GM23248 (cell line): ENCODE measurements at regions not wholly inside any gene's neighbourhood (a gene's known extent, or its start where the extent isn't known, plus 50 kb on each side); places are given as distances from the start of the nearest gene placed in this dataset.

Source experiments
- DNase-seq: peaks from one replicate; pipeline ENCODE4 v3.0.0-alpha.2; 2015
- H2AFZ ChIP-seq: fragments of 200-600 bp; sonication (generic); 2 replicates; pipeline ENCODE4 v1.6.1; 2016; ENCODE audit warnings: antibody characterized with exemption
- H3F3A ChIP-seq: fragments of 200-600 bp; sonication (generic); 2 replicates; pipeline ENCODE4 v1.6.1; 2016; ENCODE audit warnings: mild to moderate bottlenecking, antibody characterized with exemption, mixed run types; ENCODE audit not compliant: insufficient read depth
- H3K27ac ChIP-seq: fragments of 200-600 bp; sonication (generic); 2 replicates; pipeline ENCODE4 v1.5.1; 2016; ENCODE audit warnings: mild to moderate bottlenecking
- H3K27me3 ChIP-seq: fragments of 200-600 bp; sonication (generic); replicated peaks from 2 replicates; pipeline ENCODE4 v1.6.1; 2016; ENCODE audit warnings: mild to moderate bottlenecking; ENCODE audit not compliant: insufficient read depth
- H3K36me3 ChIP-seq: fragments of 200-600 bp; sonication (generic); 2 replicates; pipeline ENCODE4 v1.6.1; 2016; ENCODE audit warnings: low read depth, mild to moderate bottlenecking
- H3K4me1 ChIP-seq: fragments of 200-600 bp; sonication (generic); 2 replicates; pipeline ENCODE4 v1.6.1; 2016; ENCODE audit warnings: mild to moderate bottlenecking; ENCODE audit not compliant: insufficient read depth
- H3K4me2 ChIP-seq: fragments of 200-600 bp; sonication (generic); one replicate; pipeline ENCODE4 v1.6.1; 2016; ENCODE audit warnings: mild to moderate bottlenecking; ENCODE audit not compliant: unreplicated experiment
- H3K4me3 ChIP-seq: fragments of 200-600 bp; sonication (generic); 2 replicates; pipeline ENCODE4 v1.5.1; 2016; ENCODE audit warnings: mild to moderate bottlenecking
- H3K79me2 ChIP-seq: fragments of 200-600 bp; sonication (generic); 2 replicates; pipeline ENCODE4 v1.6.1; 2016; ENCODE audit warnings: mild to moderate bottlenecking; ENCODE audit not compliant: insufficient read depth
- H3K9ac ChIP-seq: fragments of 200-600 bp; sonication (generic); 2 replicates; pipeline ENCODE4 v1.6.1; 2016; ENCODE audit warnings: mild to moderate bottlenecking
- H3K9me2 ChIP-seq: fragments of 200-600 bp; sonication (generic); 2 replicates; pipeline ENCODE4 v1.6.1; 2016; ENCODE audit warnings: mixed run types, mild to moderate bottlenecking, moderate library complexity; ENCODE audit not compliant: insufficient read depth
- H3K9me3 ChIP-seq: fragments of 200-600 bp; sonication (generic); one replicate; pipeline ENCODE4 v1.6.1; 2017; ENCODE audit warnings: low read depth
- H4K20me1 ChIP-seq: fragments of 200-600 bp; sonication (generic); 2 replicates; pipeline ENCODE4 v1.6.0; 2016; ENCODE audit not compliant: insufficient read depth
- EZH2 ChIP-seq: fragments of 200-600 bp; sonication (generic); IDR thresholded peaks from 2 replicates; pipeline ENCODE4 v1.6.1; 2018; ENCODE audit warnings: antibody characterized with exemption, mild to moderate bottlenecking; ENCODE audit not compliant: insufficient read depth, poor library complexity, severe bottlenecking
- EZH2phosphoT487 ChIP-seq: fragments of 200-600 bp; sonication (generic); IDR thresholded peaks from 2 replicates; pipeline ENCODE4 v1.6.1; 2018; ENCODE audit warnings: antibody characterized with exemption, moderate library complexity, mild to moderate bottlenecking, low read depth; ENCODE audit not compliant: insufficient read depth
- WGBS, 2 experiments: methylation state at CpG; one replicate each; pipeline ENCODE4 v1.1.6; 2015 to 2017; ENCODE audit warnings: low lambda C conversion rate in 2 of 2, low coverage in 1 of 2; ENCODE audit errors: missing lambda C conversion rate in 2 of 2; 5-methylcytosine and 5-hydroxymethylcytosine counted together
- in situ Hi-C: fragments of 300-500 bp; cut with MboI; formaldehyde crosslinking; loops from 2 replicates; pipeline ENCODE4 v1.15.0; 2020

DNA sequence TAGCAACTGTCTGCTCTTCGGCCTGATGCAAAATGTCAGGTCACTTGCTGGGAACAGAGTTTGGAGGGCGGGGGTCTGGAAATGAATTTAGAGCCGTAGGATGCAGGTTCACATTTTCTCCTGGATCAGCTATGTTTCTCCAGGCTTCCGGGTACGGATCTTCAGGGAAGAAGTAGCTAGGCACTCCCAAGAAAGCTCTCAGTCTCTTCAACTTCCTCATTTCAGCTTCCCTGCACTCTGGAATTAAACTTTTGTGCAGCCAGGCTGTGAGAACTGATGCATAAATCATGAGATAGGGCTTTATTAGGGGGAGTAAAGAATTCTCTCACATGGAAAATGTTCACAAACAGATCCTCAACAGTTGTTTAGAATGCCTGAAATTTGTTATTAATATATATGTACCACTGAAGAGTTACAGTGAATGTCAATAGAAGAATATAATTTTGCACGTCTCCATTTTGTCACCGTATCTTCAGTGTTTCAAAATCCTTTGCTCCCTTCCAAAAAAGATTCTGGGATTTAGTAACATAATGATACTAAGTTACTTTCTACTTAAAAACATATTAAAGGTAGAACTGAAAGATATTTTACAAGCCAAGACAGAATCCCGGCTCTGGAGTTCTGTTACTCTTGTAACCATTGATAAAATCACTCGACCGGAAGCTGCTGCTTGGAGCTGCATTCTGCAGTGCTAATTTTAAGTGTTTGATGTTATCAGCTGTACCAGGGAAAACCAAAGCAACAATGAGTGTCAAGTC, 178.5 kb upstream of the P2RY1 start:
- H3K27ac ChIP-seq, result no peak overlapping the region
- no peak overlapping the region for H3K4me2 ChIP-seq

DNA sequence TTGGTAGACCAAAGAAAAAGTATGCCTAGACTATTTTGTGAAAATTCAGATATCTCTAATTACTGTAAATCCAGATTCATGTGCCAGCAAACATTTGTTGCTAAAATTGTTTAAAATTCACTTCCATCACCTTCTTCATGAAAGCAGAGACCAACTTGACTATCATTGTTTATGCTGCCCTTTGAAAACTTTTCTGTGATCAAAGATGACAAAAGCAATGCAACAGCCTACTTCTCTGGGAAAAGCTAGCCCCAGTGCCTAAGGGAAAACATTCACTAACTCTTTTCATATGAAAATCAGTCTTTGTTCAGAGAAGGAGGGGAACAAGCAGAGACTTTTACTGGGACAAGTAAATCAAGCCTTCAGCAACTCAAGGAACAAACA, 178.0 kb upstream of the P2RY1 start:
- H3K9ac ChIP-seq, result no peak overlapping the region
- no peaks in the 10 kb centered on the region for H3K9me2 ChIP-seq
- no peak overlapping the region for H2AFZ ChIP-seq
- no peaks in the 10 kb centered on the region for H3K36me3 ChIP-seq
- H3K9me3 ChIP-seq, result no peaks in the 10 kb centered on the region
- H4K20me1 ChIP-seq, result no peaks in the 10 kb centered on the region
- no peak for TF ChIP-seq EZH2
- no peak for TF ChIP-seq EZH2phosphoT487
- H3K4me1 ChIP-seq, result no peaks in the 10 kb centered on the region
- H3K27me3 ChIP-seq, result no peaks in the 10 kb centered on the region
- in situ Hi-C loops, result no loop called here
- H3K79me2 ChIP-seq, result no peaks in the 10 kb centered on the region
- H3K4me3 ChIP-seq, result no peak overlapping the region
- H3K27ac ChIP-seq, result no peak overlapping the region
- H3K4me2 ChIP-seq, result no peak overlapping the region
- DNase-seq, result no peak
- H3F3A ChIP-seq, result no peaks in the 10 kb centered on the region

More for the DNA sequence above, 178.5 kb upstream of the P2RY1 start:
- Histone ChIP-seq H3K9me3 (no peaks in the 10 kb centered on the region), H3K79me2 (no peaks in the 10 kb centered on the region), H4K20me1 (no peaks in the 10 kb centered on the region), H3K9me2 (no peaks in the 10 kb centered on the region), H3K27me3 (no peaks in the 10 kb centered on the region), H3K4me1 (no peaks in the 10 kb centered on the region), H3F3A (no peaks in the 10 kb centered on the region), H3K36me3 (no peaks in the 10 kb centered on the region), H2AFZ (no peak overlapping the region), H3K4me3 (no peak overlapping the region), H3K9ac (no peak overlapping the region)
- 65 to 66% methylated on average over 10 of the region's 10 CpGs for WGBS, 2 experiments
- TF ChIP-seq EZH2phosphoT487 (no peak), EZH2 (no peak)
- no peak for DNase-seq
- in situ Hi-C loops, result no loop called here

DNA sequence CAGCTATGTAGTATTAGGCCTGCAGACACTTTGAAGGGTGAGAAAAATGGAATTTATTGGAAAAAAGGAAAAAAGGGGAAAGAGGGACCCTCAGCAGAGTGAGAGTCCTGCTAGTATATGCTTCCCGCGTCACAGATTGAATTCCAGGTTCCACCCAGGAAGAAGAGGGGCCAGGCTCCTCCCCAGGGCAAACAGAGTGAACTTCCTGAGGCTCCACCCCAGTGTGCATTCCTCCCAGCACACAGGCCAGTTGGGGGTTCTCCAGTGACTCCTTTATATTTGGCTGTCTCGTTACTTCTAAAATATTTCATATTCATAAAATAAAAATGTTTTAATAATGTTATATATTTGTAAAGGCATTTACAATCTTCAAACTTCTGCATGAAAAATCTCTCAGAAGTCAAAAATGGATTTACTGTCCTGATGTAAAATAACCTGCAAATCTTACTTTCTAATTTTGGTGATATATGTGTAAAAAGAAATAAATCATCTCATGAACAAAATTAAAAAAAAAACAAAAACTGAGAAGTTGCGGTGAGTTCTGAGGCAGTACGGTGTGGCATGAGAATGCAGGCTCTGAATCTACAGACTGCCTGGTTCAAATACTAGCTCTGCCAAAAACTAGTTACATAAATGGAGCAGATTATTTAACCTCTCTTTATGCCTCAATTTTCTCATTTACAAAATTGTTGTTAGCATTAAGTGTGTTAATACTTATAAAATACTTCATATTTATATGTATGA, 175.8 kb upstream of the P2RY1 start:
- H4K20me1 ChIP-seq, result no peaks in the 10 kb centered on the region
- H3K36me3 ChIP-seq, result no peaks in the 10 kb centered on the region
- DNase-seq, result no peak
- WGBS, 2 experiments, result 49 to 52% methylated on average over 5 of the region's 5 CpGs
- no peaks in the 10 kb centered on the region for H3K79me2 ChIP-seq
- no peaks in the 10 kb centered on the region for H3K9me3 ChIP-seq
- no peaks in the 10 kb centered on the region for H3K4me1 ChIP-seq
- TF ChIP-seq EZH2 (no peak), EZH2phosphoT487 (no peak)
- no peak overlapping the region for H3K27ac ChIP-seq
- in situ Hi-C loops, result no loop called here
- H3K9ac ChIP-seq, result no peak overlapping the region
- H3K27me3 ChIP-seq, result no peaks in the 10 kb centered on the region
- no peaks in the 10 kb centered on the region for H3K9me2 ChIP-seq
- H3K4me2 ChIP-seq, result no peak overlapping the region
- no peak overlapping the region for H3K4me3 ChIP-seq
- no peaks in the 10 kb centered on the region for H3F3A ChIP-seq
- no peak overlapping the region for H2AFZ ChIP-seq

DNA sequence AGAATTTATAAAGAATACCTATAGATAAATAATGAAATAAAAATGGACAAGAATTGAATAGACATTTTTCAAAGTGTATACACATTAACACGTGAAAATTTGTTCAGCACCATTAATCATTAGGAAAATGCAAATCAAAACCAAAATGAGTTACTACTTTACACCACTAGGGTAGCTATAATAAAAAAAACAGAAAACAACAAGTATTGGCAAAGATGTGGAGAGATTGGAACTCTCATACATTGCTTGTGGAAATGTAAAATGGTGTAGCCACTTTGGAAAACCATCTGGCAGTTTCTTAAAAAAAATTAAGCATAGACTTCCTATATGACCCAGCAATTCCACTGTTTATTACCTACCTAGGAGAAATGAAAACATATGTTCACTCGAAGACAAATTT, 172.8 kb upstream of the P2RY1 start:
- no peaks in the 10 kb centered on the region for H3K4me1 ChIP-seq
- H3K9me2 ChIP-seq, result no peaks in the 10 kb centered on the region
- H3K27me3 ChIP-seq, result no peaks in the 10 kb centered on the region
- no peaks in the 10 kb centered on the region for H4K20me1 ChIP-seq
- H3K9me3 ChIP-seq, result no peaks in the 10 kb centered on the region
- H2AFZ ChIP-seq, result no peak overlapping the region
- TF ChIP-seq EZH2 (no peak), EZH2phosphoT487 (no peak)
- 42 to 51% methylated on average over 2 of the region's 2 CpGs for WGBS, 2 experiments
- no peak overlapping the region for H3K4me3 ChIP-seq
- no peak for DNase-seq
- in situ Hi-C loops, result no loop called here
- no peak overlapping the region for H3K9ac ChIP-seq
- no peaks in the 10 kb centered on the region for H3F3A ChIP-seq
- no peak overlapping the region for H3K27ac ChIP-seq
- no peak overlapping the region for H3K4me2 ChIP-seq
- no peaks in the 10 kb centered on the region for H3K36me3 ChIP-seq
- no peaks in the 10 kb centered on the region for H3K79me2 ChIP-seq
